ENCODE measurements at regions not wholly inside any gene's neighbourhood (a gene's known extent, or its start where the extent isn't known, plus 50 kb on each side); places are given as distances from the start of the nearest gene placed in this dataset.

GRCh38 chr11:115715251-115715770, 211.1 kb upstream of the CADM1 start:
- Histone ChIP-seq H3K27me3 (replicated peaks; ENCODE audit: control insufficient read depth, insufficient read depth, low read length) (no peaks in the 10 kb centered on the region; the same call in 1 of the 2 replicates), H3K4me3 (replicated peaks; ENCODE audit: low read depth, low read length) (no peak overlapping the region), H3K36me3 (ENCODE audit: control insufficient read depth, insufficient read depth, low read length) (no peaks in the 10 kb centered on the region)
- no peak for DNase-seq (ENCODE audit: extremely low read depth, insufficient read length)
- no peak for TF ChIP-seq CTCF (IDR thresholded peaks at IDR 0.05; ENCODE audit: insufficient read depth, low read length, poor library complexity, severe bottlenecking)

- DNase-seq (ENCODE audit: extremely low read depth, insufficient read length): no peak
- Histone ChIP-seq H3K4me3 (replicated peaks; ENCODE audit: low read depth, low read length) (no peak overlapping the region), H3K36me3 (ENCODE audit: control insufficient read depth, insufficient read depth, low read length) (no peaks in the 10 kb centered on the region), H3K27me3 (replicated peaks; ENCODE audit: control insufficient read depth, insufficient read depth, low read length) (no peaks in the 10 kb centered on the region; the same call in 1 of the 2 replicates)
- TF ChIP-seq CTCF (IDR thresholded peaks at IDR 0.05; ENCODE audit: insufficient read depth, low read length, poor library complexity, severe bottlenecking): no peak
Measured at GRCh38 chr11:115712296-115712695, 208.1 kb upstream of the CADM1 start.

- TF ChIP-seq CTCF (IDR thresholded peaks at IDR 0.05; ENCODE audit: insufficient read depth, low read length, poor library complexity, severe bottlenecking): no peak
- no peak for DNase-seq (ENCODE audit: extremely low read depth, insufficient read length)
- no peak overlapping the region for H3K4me3 ChIP-seq (replicated peaks; ENCODE audit: low read depth, low read length)
- H3K27me3 ChIP-seq (replicated peaks; ENCODE audit: control insufficient read depth, insufficient read depth, low read length): no peaks in the 10 kb centered on the region; the same call in 1 of the 2 replicates
- no peaks in the 10 kb centered on the region for H3K36me3 ChIP-seq (ENCODE audit: control insufficient read depth, insufficient read depth, low read length)
Measured at GRCh38 chr11:115710980-115711379, 206.8 kb upstream of the CADM1 start.

GRCh38 chr11:115710426-115710825, 206.2 kb upstream of the CADM1 start:
- no peak for DNase-seq (ENCODE audit: extremely low read depth, insufficient read length)
- Histone ChIP-seq H3K4me3 (replicated peaks; ENCODE audit: low read depth, low read length) (no peak overlapping the region), H3K27me3 (replicated peaks; ENCODE audit: control insufficient read depth, insufficient read depth, low read length) (no peaks in the 10 kb centered on the region; the same call in 1 of the 2 replicates), H3K36me3 (ENCODE audit: control insufficient read depth, insufficient read depth, low read length) (no peaks in the 10 kb centered on the region)
- no peak for TF ChIP-seq CTCF (IDR thresholded peaks at IDR 0.05; ENCODE audit: insufficient read depth, low read length, poor library complexity, severe bottlenecking)

GRCh38 chr11:115709297-115709696, 205.1 kb upstream of the CADM1 start:
- DNase-seq (ENCODE audit: extremely low read depth, insufficient read length): no peak
- no peaks in the 10 kb centered on the region for H3K36me3 ChIP-seq (ENCODE audit: control insufficient read depth, insufficient read depth, low read length)
- no peak overlapping the region for H3K4me3 ChIP-seq (replicated peaks; ENCODE audit: low read depth, low read length)
- TF ChIP-seq CTCF (IDR thresholded peaks at IDR 0.05; ENCODE audit: insufficient read depth, low read length, poor library complexity, severe bottlenecking): no peak
- no peaks in the 10 kb centered on the region; the same call in 1 of the 2 replicates for H3K27me3 ChIP-seq (replicated peaks; ENCODE audit: control insufficient read depth, insufficient read depth, low read length)
